ENCODE measurements at regions not wholly inside any gene's neighbourhood (a gene's known extent, or its start where the extent isn't known, plus 50 kb on each side); places are given as distances from the start of the nearest gene placed in this dataset.

DNA sequence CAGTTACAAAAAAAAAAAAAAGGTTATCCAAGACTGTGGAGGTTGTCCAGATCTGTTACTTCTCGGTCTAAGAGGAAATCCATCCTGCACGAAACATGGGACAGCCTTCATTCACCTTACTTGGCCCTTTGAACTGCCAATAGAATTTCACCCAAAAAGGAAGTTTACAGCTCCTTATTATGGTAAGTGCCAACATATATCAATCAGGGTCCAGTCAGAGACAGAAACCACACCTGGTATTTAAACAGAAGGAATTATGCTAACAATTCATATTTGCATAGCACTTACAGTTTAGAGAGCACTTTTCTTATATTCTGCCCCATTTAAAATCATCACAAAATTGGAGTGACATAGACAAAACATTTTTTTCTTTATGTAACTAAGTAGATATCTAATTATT lies 93.6 kb upstream of the PTPN3 start (continued):
- TF ChIP-seq, protein P1, sequence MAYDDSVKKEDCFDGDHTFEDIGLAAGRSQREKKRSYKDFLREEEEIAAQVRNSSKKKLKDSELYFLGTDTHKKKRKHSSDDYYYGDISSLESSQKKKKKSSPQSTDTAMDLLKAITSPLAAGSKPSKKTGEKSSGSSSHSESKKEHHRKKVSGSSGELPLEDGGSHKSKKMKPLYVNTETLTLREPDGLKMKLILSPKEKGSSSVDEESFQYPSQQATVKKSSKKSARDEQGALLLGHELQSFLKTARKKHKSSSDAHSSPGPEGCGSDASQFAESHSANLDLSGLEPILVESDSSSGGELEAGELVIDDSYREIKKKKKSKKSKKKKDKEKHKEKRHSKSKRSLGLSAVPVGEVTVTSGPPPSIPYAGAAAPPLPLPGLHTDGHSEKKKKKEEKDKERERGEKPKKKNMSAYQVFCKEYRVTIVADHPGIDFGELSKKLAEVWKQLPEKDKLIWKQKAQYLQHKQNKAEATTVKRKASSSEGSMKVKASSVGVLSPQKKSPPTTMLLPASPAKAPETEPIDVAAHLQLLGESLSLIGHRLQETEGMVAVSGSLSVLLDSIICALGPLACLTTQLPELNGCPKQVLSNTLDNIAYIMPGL (CRISPR knock-in tag; IDR thresholded peaks at IDR 0.05; ENCODE audit: borderline replicate concordance), result no peak
- TF ChIP-seq HDAC2 (IDR thresholded peaks at IDR 0.05), result no peak
- no peak for TF ChIP-seq ZC3H11A (IDR thresholded peaks at IDR 0.05)
- TF ChIP-seq POLR2A (IDR thresholded peaks at IDR 0.05; ENCODE audit: low read length), result no peak
- no peak for TF ChIP-seq MAZ (IDR thresholded peaks at IDR 0.05; ENCODE audit: borderline replicate concordance, low read depth, low read length)

DNA sequence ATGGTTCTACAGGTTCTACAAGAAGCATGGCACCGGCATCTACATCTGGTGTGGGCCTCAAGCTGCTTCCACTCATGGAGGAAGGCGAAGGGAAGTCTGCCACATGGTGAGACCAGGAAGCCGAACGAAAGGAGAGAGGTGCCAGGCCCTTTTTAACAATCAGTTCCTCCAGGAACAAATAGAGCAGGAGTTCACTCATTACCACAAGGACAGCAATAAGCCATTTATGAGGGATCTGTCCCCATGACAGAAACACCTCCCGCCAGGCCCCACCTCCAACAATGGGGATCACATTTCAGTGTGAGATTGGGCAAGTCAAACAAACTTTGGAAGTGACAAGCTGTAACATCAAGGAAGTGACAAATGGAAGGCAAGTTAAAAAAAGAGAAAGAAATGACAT lies 95.5 kb upstream of the PTPN3 start:
- H3K4me3 ChIP-seq, result no peak overlapping the region
- ChIA-PET CTCF (interaction anchor here (0.6 to 1.7 kb wide), 3 partner anchors 19 to 599 kb away, joined by 3 to 5 read pairs (median 4); no protein-coding TSS in a partner anchor), POLR2A (no interaction called here)
- TF ChIP-seq EHMT2 (IDR thresholded peaks at IDR 0.05; ENCODE audit: low read depth) (no peak), JUN (IDR thresholded peaks at IDR 0.05) (no peak), MYC (IDR thresholded peaks at IDR 0.05; ENCODE audit: borderline replicate concordance, low read length) (no peak), EHF (CRISPR knock-in tag; IDR thresholded peaks at IDR 0.05) (no peak), BCL3 (IDR thresholded peaks at IDR 0.05) (no peak), MAX (IDR thresholded peaks at IDR 0.05) (no peak), ZFP36 (IDR thresholded peaks at IDR 0.05; ENCODE audit: borderline replicate concordance, partially characterized antibody) (no peak), PBX3 (IDR thresholded peaks at IDR 0.05) (no peak), NR3C1 (IDR thresholded peaks at IDR 0.05) (no peak), KDM5A (IDR thresholded peaks at IDR 0.05) (no peak), REST (IDR thresholded peaks at IDR 0.05) (no peak), CBX2 (IDR thresholded peaks at IDR 0.05; ENCODE audit: borderline replicate concordance, low read depth) (no peak)
- TF ChIP-seq, protein P2, sequence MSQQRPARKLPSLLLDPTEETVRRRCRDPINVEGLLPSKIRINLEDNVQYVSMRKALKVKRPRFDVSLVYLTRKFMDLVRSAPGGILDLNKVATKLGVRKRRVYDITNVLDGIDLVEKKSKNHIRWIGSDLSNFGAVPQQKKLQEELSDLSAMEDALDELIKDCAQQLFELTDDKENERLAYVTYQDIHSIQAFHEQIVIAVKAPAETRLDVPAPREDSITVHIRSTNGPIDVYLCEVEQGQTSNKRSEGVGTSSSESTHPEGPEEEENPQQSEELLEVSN (IDR thresholded peaks at IDR 0.05; ENCODE audit: borderline replicate concordance, low read depth), result no peak
- H3K9me3 ChIP-seq, result peaks cover 10% of the 10 kb centered on the region; the same call in 2 of the 3 replicates
- DNase-seq (ENCODE audit: low read depth in 1 of 2, low spot score in 1 of 2), result no peak
- no peak for FAIRE-seq
- no peaks in the 10 kb centered on the region for H3K4me1 ChIP-seq
- H3K4me2 ChIP-seq, result no peak overlapping the region
- WGBS (ENCODE audit: missing lambda C conversion rate), result 43% methylated on average over 5 of the region's 5 CpGs
- ATAC-seq, result no peak
- H3K27ac ChIP-seq, result no peak overlapping the region
